ENCODE measurements at regions not wholly inside any gene's neighbourhood (a gene's known extent, or its start where the extent isn't known, plus 50 kb on each side); places are given as distances from the start of the nearest gene placed in this dataset.
A peak's percentile ranks its signal among the peaks of the same experiment; 100 is the strongest.

GRCh38 chr18:27277554-27277953 is 92.4 kb upstream of the CHST9 start:
- H3K4me3 Mint-ChIP-seq = no peak overlapping the region
- H3K4me2 ChIP-seq (ENCODE audit: insufficient read depth, insufficient read length, low read length) = no peak overlapping the region
- H4K5ac ChIP-seq (ENCODE audit: insufficient read length, low read depth, low read length) = no peak overlapping the region
- no peak overlapping the region for H3K14ac ChIP-seq (ENCODE audit: insufficient read depth, low read length)
- no peak overlapping the region for H4K91ac ChIP-seq (ENCODE audit: insufficient read length, low read depth, low read length)
- no peaks in the 10 kb centered on the region for H3K79me1 ChIP-seq (ENCODE audit: insufficient read depth, low read depth, low read length, poor library complexity, severe bottlenecking)
- peaks cover 0 to 9% of the 10 kb centered on the region in 2 experiments; a peak in 2 of 4 replicates for H3K4me1 Mint-ChIP-seq
- H3K27me3 Mint-ChIP-seq (ENCODE audit: low read depth) = no peaks in the 10 kb centered on the region; the same call in 1 of the 2 replicates
- H3K9me3 ChIP-seq (ENCODE audit: control insufficient read depth, low read depth, low read length) = no peaks in the 10 kb centered on the region
- no peak overlapping the region for H2BK5ac ChIP-seq (ENCODE audit: insufficient read length, low read length)
- no peak overlapping the region for H2BK120ac ChIP-seq (ENCODE audit: low read depth, low read length, poor library complexity, severe bottlenecking)
- H3K18ac ChIP-seq (ENCODE audit: insufficient read length, low read depth, low read length) = no peak overlapping the region
- no peak overlapping the region for H4K8ac ChIP-seq (replicated peaks; ENCODE audit: insufficient read length, low read depth, low read length)
- no peak overlapping the region for H3T11ph ChIP-seq (ENCODE audit: low read length)
- peaks cover 4 to 6% (median 4%) of the 10 kb centered on the region in 3 experiments; a peak in 6 of 7 replicates for H3K36me3 Mint-ChIP-seq (ENCODE audit: insufficient read depth in 1 of 3, low read depth in 3 of 3)
- H3K27me3 ChIP-seq (ENCODE audit: insufficient read depth, low read length) = no peaks in the 10 kb centered on the region
- no peak overlapping the region for H3K56ac ChIP-seq (ENCODE audit: insufficient read length, low read depth, low read length)
- H3K27ac ChIP-seq (ENCODE audit: insufficient read length, low read depth, low read length) = no peak overlapping the region
- H3K27ac Mint-ChIP-seq = 0 out of 7 replicates have a peak overlapping the region, but pooled peaks of 1 of the 3 experiments have one; percentile 4
- no peaks in the 10 kb centered on the region for H3K79me2 ChIP-seq (ENCODE audit: insufficient read depth, low read length)
- no peak for DNase-seq
- H3K23me2 ChIP-seq (ENCODE audit: insufficient read length, low read depth, low read length, poor library complexity, severe bottlenecking) = no peaks in the 10 kb centered on the region
- no peak overlapping the region for H3K4ac ChIP-seq (ENCODE audit: low read depth, low read length)
- no CpG with 5 or more reads among the region's 3 CpGs for WGBS (ENCODE audit: extremely low coverage, insufficient read length, low lambda C conversion rate)
- peaks cover 4 to 7% of the 10 kb centered on the region in 2 experiments for H3K9me3 Mint-ChIP-seq
- H2BK15ac ChIP-seq (ENCODE audit: low read depth, low read length) = no peak overlapping the region
- H2BK20ac ChIP-seq (ENCODE audit: low read depth, low read length, poor library complexity, severe bottlenecking) = no peak overlapping the region
- H2AK5ac ChIP-seq (ENCODE audit: insufficient read length, low read length) = no peak overlapping the region
- TF ChIP-seq CTCF (conservative IDR thresholded peaks at IDR 0.05) = no peak
- no peak overlapping the region for H2BK12ac ChIP-seq (ENCODE audit: insufficient read length, low read depth, low read length)
- no peaks in the 10 kb centered on the region for H4K20me1 ChIP-seq (ENCODE audit: control insufficient read depth, insufficient read depth, insufficient read length)
- H2AFZ ChIP-seq (ENCODE audit: low read length) = no peak overlapping the region
- H3K4me1 ChIP-seq (ENCODE audit: insufficient read depth, low read length) = no peaks in the 10 kb centered on the region
- no peak overlapping the region for H3K9ac ChIP-seq (ENCODE audit: extremely low read depth, insufficient read length, low read length)
- H3K23ac ChIP-seq (ENCODE audit: insufficient read length, low read depth, low read length) = no peak overlapping the region
